NCI-H2196 (cell line): ENCODE measurements at regions not wholly inside any gene's neighbourhood (a gene's known extent, or its start where the extent isn't known, plus 50 kb on each side); places are given as distances from the start of the nearest gene placed in this dataset.

Source experiments
- DNase-seq: peaks from one replicate; lab custom pipeline; 2025; ENCODE audit not compliant: unreplicated experiment; lab: John Stamatoyannopoulos, UW

- no peak for DNase-seq
Measured at GRCh38 chr10:85193796-85194195, 865.4 kb downstream of the CCSER2 start.

- no peak for DNase-seq
Measured at GRCh38 chr10:85194706-85195105, 866.3 kb downstream of the CCSER2 start.

- no peak for DNase-seq
Measured at GRCh38 chr10:85195596-85195995, 867.2 kb downstream of the CCSER2 start.

GRCh38 chr10:85204814-85205213 is 876.4 kb downstream of the CCSER2 start:
- DNase-seq, result no peak

GRCh38 chr10:85212526-85212925 is 884.1 kb downstream of the CCSER2 start:
- DNase-seq, result no peak

- DNase-seq, result no peak
Measured at GRCh38 chr10:85213493-85213892, 885.1 kb downstream of the CCSER2 start.

GRCh38 chr10:85222300-85222699 is 893.9 kb downstream of the CCSER2 start:
- DNase-seq, result no peak

- no peak for DNase-seq
Measured at GRCh38 chr10:85224366-85224940, 896.1 kb downstream of the CCSER2 start.

- DNase-seq, result no peak
Measured at GRCh38 chr10:85225311-85225710, 896.9 kb downstream of the CCSER2 start.

- DNase-seq, result no peak
Measured at GRCh38 chr10:85226596-85226995, 898.2 kb downstream of the CCSER2 start.

GRCh38 chr10:85228726-85229125 is 900.3 kb downstream of the CCSER2 start:
- no peak for DNase-seq

- no peak for DNase-seq
Measured at GRCh38 chr10:85231534-85232270, 903.3 kb downstream of the CCSER2 start.

- no peak for DNase-seq
Measured at GRCh38 chr10:85235258-85235657, 906.9 kb downstream of the CCSER2 start.

GRCh38 chr10:85238676-85239075 is 910.3 kb downstream of the CCSER2 start:
- DNase-seq, result no peak

GRCh38 chr10:85250304-85250703 is 921.9 kb downstream of the CCSER2 start:
- DNase-seq, result no peak

GRCh38 chr10:85256481-85256880 is 928.1 kb downstream of the CCSER2 start:
- no peak for DNase-seq

GRCh38 chr10:85259908-85260307 is 931.5 kb downstream of the CCSER2 start:
- DNase-seq, result no peak

GRCh38 chr10:85262992-85263391 is 934.6 kb downstream of the CCSER2 start:
- DNase-seq, result no peak

GRCh38 chr10:85265121-85265520 is 936.7 kb downstream of the CCSER2 start:
- no peak for DNase-seq

- no peak for DNase-seq
Measured at GRCh38 chr10:85266808-85267207, 938.4 kb downstream of the CCSER2 start.

GRCh38 chr10:85280014-85280413 is 951.6 kb downstream of the CCSER2 start:
- no peak for DNase-seq

GRCh38 chr10:85284778-85285770 is 956.7 kb downstream of the CCSER2 start:
- DNase-seq, result no peak
